ENCODE measurements at regions not wholly inside any gene's neighbourhood (a gene's known extent, or its start where the extent isn't known, plus 50 kb on each side); places are given as distances from the start of the nearest gene placed in this dataset.

DNA sequence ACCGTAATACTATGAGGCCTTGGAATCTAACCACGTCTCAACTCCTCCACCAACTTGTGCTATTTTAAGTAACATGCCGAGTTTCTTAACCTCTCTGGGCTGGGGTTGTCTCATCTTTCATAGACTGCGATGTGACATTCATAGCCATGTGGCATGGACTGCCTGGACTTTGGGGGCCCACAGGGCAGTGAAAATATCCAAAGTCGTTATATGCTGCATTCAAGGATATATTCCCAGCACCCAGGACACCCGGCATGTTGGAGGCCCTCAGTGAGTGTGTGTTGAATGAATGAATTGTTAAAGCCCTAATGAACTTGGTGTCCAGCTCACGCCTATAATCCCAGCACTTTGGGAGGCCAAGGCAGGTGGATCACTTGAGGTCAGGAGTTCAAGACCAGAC, 203.1 kb downstream of the CBLN1 start:
- no peak for DNase-seq (ENCODE audit: low spot score)

DNA sequence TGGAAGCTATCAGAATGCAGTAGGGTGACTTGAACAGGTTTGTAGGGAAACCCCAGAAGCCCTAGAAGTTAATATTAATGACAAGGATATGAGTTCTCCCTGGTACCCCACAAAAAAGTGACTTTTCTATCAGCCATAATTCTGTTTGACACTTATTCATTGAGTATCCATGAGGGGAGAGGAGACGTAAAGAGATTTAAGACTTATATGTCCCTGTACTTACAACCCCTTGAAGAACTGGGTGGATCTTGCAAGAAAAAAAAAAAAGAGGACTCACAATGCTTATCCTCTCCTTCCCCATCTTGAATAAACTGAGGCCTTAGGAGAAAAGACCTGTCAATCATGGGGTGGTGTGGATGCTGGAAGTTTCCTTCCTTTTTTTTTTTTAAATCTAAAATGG, 203.5 kb downstream of the CBLN1 start:
- DNase-seq (ENCODE audit: low spot score) = no peak

DNA sequence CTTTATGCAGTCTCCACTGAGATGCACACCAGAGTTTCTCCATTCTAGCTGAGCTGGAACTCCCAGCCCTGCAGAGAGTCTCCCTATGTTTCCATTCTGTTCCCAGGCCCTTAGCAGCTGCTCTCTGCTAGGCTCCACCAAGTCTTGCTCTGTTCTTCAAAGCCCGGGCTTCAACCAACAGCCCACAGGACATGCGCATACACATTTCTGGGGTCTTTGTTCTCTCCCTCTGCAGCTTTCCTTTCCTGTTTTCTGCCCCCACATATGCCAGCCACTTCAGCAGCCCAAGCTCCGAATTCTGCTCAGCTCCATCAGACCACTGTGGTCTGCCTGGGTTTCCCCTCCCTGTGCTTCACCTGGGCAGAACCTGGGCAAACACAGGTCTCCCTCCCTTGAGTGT, 205.9 kb downstream of the CBLN1 start:
- DNase-seq (ENCODE audit: low spot score) = no peak

DNA sequence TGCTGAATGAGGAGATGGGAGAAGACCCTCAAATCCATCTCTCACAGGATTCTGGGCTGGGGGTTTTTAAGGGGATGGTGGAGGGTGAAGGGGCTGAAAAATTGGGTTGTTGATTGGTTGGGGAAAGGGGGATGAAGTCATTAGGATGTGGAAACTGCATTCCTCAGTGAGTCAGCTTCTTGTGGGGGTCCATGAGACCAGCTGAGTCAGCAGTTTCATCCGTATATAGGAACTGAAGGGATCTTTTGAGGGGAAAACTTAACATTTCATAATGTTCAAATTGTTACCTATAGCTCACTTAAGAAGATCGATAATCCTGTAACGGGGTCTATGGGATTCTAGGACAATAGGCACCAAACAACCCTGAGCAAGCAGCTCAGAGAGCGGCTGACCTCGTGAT, 213.4 kb downstream of the CBLN1 start:
- DNase-seq (ENCODE audit: low spot score) = no peak

DNA sequence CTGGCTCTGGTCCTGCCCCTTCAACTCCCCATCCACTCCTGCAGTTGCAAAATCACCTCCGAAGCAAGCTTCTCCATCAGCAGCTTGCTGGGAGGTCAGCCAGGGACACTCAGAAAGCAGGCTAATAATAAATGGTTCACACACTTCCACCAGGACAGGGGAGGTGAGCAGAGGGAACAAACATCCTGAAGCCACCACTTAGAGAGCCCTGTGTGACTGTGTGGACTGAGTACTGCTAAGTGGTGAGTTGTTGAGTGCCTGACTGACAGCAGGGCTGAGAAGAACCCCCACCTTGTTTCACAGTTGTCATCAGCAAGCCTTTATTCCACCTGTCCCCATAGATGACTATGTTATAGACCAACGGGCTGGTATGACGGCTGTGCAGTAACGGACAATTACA, 213.9 kb downstream of the CBLN1 start:
- no peak for DNase-seq (ENCODE audit: low spot score)

DNA sequence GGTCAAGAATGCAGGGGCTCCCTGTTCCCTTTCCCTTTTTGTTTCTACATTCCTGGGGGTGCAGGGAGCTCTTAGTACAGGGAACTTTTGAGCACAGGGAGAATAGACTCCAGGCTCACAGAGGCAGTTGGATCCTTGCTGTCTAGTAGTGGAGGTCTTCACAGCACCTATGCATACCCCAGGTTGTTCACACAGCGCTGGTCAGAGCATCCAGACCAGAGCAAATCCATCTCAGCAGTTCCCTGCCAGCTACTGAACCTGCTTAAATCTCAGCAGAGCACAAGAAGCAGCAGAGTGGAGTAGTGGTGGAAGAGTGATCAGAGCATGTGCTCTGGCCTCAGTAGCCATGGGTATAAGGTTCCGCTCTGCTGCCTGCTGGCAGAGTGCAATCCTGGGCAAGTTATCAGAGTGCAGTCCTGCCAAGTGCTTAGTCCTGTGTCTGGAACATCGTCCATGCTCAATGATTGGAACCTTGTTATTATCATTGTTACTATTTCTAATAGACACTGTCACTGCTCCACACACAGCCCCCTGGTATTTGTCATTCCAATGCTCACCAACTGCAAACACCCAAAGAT, 220.4 kb downstream of the CBLN1 start:
- no peak for DNase-seq (ENCODE audit: low spot score)

DNA sequence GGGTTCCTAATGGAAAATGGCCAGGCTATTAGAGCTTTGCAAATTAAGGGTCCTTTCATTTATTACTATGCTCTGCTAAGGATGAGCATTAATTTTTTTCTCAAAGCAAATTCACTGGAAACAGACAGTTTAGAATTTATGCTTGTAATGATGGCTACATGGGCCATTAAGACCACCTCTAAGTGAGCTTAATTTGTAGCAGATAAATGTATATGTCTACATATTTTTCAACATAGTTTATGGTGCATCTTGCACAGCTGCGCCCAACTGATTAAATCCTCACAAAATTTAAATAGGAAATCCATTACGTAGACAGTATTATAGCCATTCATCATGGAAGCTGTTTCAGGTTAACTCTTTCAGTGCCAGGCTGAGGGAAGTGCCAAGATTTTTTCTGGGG, 220.9 kb downstream of the CBLN1 start:
- DNase-seq (ENCODE audit: low spot score) = no peak

DNA sequence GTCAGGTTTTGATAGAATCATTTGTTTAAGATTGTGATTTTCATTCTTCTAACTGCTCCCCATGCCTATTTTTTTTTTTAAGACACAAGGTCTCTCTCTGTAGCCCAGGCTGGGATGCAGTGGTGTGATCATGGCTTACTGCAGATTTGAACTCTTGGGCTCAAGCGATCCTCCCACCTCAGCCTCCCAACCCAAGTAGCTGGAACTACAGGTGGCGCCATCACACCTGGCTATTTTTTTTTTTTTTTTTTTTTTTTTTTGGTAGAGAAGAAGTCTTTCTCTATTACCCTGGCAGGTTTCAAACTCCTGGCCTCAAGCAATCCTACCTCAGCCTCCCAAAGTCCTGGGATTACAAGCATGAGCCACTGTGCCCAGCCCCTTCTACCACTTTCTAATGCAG, 223.3 kb downstream of the CBLN1 start:
- no peak for DNase-seq (ENCODE audit: low spot score)

DNA sequence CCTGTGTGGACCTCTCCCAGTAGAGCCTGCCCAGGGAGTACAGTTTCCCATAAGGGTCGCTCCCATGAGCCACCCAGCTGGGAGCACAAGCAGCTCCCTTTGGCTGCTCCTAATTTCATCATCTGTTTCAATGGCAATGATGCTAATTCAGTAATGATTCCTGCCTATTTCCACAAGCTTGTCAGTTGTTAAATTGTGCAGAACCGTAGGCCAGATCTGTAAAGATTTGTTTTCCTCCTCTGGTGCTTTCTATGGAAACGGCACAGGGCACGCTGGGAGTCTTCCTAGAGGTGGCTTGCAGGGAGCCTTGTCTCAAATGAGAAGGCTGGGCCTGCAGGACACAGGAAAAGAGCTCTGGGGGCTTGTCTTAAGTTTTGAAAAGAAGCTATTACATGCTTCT, 223.7 kb downstream of the CBLN1 start:
- DNase-seq (ENCODE audit: low spot score) = peak; percentile 4

DNA sequence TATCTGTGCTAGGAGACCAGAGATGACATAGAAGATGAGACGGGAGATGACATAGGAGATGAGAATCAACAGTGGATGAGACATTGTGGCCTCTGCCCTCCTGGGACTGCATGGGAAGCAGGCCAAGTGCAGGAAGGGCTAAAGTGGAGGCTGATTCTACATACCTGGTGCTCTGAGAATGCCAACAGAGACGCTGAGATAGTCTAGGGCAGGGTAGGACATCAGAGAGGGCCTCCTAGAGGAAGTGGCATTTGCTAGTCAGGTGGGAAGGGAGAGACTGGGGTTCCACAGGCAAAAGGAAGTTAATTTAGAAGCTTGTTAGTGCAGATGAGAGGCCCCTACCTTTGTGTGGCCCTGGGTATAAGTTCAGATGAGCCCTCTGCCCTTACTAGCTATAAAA, 224.2 kb downstream of the CBLN1 start:
- DNase-seq (ENCODE audit: low spot score) = no peak

DNA sequence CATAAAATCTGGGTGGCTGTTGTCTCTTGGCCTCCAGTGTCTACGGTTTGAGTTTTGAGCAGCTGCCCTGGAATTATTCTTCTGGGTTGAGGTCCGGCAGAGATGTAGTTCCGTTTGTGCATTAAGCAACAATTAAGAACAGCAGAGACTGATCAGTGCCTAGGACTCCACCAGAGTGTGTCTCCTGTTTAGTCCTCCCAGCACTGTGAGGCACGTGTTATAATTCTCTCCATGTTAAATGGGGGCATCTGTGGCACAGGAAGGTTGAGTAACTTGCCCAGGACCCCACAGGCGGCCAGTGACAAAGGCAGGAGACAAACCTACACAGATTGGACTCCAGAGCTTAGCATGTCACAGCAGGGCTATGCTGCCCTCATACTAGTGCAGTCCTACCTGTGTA, 225.1 kb downstream of the CBLN1 start:
- no peak for DNase-seq (ENCODE audit: low spot score)

DNA sequence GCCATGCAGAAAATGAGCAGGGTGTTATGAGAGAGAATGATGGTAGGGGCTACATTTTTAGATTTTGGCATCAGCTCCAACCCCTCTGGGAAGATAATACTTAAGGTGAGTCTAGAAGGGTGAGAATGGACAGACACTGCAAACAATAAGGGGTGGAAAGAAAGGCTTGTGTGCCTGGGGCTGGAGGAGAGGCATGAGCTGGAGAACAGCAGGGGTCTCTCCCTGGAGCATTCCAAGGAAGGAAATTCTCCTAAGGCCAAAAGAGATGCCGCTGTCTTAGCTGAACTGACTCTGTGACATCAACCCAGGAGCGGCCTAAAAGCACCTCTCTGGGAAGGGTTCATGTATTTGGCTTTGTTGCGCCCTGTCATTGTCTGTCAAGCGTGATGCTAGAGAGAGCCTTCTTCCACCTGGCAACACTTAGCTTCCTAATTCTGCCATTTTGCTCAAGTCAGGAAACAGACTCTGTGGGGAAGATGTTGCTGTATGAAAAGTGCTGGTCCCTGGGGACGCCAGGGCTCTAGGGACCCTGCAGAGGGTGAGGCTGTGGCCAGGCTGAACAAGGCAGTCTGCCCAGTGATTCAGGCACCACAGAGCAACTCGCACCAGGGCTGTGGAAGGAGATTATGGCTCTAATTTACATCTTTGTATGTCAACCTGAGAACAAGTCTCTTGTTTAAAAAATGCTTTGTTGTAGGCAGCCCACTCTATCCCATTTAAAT, 225.7 kb downstream of the CBLN1 start:
- DNase-seq (ENCODE audit: low spot score) = no peak

DNA sequence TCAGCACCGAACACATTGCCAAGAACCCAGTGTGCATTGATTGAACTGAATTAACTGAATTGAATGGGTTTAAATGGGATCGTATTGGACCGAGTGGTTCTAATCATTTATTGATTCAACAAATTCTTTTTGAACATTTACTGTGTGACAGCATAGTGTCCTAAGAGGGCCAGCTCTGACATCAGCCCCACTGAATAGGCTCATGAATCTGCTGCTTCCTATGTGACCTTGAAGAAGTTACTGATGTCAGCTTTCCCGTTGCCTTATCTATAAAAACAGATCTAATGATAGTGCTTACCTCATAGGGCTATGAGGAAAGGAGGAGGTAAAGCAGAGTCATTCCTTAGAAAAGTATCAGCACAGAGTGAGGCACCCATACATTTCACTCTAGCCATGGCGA, 226.3 kb downstream of the CBLN1 start:
- no peak for DNase-seq (ENCODE audit: low spot score)

DNA sequence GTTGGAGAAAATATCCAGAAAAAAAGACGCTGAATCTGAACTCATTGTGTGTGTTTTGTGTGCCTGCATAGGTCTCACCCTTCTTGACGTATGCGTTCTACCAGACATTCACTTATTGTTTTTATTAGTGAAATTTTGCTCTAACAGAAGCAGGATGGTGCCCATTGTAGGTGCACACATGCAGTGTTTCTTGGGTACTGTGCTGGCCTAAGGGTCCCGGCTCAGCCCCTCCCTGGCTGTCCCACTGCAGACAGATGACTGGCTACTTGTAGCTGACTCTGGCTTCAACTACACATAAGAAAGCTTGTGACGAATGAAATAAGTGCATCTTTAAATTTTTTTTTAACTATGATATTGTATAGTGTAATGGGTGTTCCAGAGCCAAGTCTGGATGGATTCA, 227.0 kb downstream of the CBLN1 start:
- no peak for DNase-seq (ENCODE audit: low spot score)

DNA sequence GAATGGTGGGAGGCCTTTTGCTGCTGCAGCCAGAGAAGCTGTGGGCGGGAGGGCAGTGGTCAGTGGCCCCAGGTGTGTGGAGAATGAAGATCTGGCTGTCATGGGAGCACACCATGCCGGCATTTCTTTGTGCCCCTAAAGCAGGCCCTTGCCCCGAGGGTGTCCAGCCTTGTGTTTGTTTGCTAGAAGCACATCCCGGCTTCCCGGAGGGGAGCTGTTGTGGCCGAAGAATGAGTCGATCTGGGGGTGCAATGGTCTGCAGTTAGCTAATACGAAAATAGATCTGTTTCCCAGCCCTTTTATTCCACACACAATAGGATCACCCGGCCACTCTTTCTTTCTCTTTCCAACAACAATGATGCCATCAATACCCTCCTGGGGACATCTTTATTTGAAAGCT, 228.8 kb downstream of the CBLN1 start:
- DNase-seq (ENCODE audit: low spot score) = no peak

DNA sequence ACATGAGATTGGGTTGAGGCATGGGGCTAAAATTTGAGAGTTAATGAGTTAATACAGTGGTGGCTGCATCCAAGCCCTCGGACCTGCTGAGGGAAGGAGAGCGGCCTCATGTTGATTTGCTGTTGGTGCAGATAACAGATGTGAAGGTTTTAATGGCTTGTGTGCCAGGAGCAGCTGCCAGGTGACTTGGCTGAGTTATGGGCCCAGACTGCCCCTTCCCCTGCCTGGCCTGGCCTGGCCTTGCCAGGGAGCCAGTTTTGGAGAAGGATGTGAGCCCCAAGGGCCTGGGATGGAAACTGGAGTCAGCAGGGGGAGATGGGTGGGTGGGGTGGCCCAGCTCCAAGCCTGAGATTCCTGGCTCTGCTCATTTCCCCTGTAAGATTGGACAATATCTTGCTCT, 230.1 kb downstream of the CBLN1 start:
- DNase-seq (ENCODE audit: low spot score) = no peak

DNA sequence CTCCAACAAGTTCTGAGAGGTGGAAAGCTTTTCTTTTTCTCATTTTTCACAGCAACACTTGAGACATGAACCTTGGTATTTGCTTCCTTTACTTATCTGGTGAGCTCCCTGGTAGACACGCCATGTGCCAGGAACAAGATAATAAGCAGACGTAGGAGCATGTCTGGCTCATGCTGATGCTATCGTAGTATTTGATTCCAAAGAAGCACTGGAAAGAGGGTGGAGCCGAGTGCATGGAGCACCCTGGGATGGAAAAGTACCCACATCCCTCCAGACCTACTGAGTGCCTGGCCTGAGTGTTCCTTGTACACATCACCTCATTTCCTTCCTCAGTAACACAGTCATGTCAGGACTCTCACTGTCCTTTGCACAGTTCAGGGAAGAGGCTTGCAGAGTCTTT, 231.0 kb downstream of the CBLN1 start:
- peak; percentile 19 for DNase-seq (ENCODE audit: low spot score)

DNA sequence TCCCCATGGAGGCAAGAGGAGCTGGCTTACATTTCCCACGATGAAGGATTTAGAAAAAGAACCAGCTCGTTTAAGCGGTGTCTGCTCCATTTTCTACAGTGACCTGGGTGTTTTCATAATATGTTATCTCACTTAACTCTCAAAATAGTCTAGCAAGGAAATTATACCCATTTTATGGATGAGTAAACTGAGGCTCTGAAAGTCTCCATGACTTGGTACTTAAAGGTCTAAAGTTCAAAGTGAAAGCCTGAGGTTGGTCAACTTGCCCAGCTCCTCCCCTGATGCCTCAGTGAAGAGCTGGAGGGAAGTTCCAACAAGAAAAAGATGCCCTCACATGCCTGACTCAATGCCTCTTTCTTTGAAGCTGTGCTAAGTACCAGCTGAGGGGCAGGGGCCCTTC, 232.0 kb downstream of the CBLN1 start:
- DNase-seq (ENCODE audit: low spot score) = no peak

DNA sequence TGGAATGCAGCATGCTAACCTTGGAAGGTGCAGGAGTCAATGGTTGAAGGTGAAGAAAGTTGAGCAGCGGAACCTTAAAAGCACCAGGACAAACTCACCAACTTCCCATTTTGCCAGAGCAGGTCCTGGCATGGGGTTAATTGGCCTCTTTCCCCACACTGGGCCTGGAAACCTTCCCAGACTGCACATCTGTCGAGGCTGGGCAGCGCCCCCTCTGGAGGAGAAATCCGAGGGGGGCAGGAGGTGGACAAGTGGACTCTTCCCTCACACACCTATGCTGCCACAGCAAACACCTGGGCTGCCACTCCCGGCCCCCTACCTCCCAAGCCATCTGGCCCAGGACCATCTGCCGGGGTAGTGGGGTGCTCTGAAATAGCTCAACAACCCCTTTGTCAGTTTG, 232.4 kb downstream of the CBLN1 start:
- no peak for DNase-seq (ENCODE audit: low spot score)

DNA sequence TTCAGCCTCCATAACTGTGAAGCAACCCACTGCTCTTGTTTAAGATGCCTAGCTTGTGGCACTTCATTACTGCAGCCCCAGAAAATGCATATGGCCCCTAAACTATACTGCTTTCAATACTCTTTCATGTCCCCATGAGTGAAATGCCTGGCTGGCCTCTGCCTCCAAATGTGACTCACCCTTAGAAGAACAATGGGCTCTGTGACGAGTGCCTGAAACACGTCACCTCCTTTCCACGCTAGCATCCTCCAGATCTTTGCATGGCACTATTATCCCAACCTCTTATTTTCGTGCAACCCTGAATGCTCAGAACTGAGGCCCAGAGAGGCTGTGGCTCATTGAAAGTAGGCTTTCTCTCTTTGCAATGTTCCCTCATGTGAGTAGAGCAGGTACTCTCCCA, 233.1 kb downstream of the CBLN1 start:
- DNase-seq (ENCODE audit: low spot score) = no peak

DNA sequence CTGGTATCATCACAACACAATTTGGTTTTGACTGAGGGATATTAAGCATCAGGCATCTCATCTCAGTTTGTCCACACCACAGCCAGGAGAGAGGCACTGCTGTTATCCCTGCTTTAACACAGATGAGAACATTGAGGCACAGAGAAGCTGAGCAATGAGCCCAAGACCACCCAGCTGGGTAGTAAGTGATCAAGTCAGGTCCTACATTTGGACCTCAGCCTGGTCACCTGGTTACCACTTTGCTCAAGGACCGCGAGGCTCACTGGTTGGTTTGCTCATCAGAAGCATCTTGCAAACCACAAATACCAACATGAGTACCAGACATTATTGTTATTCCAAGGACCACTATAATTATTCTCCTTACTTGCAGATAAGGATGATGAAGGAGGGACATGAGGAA, 245.5 kb downstream of the CBLN1 start:
- no peak for DNase-seq (ENCODE audit: low spot score)

DNA sequence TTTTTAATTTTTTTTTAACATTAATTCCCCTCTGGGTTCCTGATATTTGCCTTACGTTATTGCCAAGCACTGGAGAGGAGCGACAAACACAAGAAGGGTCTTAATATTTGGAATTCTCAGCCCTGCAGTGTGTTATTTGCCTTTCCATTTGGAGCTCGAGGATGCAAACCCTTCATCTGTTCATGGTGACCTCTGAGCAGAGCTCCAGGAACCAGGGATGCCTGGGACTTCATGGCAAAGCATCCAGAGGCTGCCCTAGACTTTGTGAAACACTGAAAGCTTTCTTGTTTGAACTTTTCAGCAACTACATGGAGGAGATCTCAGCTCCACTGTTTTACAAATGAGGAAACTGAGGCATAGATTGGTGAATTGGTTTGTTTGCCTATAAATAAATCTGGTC, 254.2 kb downstream of the CBLN1 start:
- no peak for DNase-seq (ENCODE audit: low spot score)

DNA sequence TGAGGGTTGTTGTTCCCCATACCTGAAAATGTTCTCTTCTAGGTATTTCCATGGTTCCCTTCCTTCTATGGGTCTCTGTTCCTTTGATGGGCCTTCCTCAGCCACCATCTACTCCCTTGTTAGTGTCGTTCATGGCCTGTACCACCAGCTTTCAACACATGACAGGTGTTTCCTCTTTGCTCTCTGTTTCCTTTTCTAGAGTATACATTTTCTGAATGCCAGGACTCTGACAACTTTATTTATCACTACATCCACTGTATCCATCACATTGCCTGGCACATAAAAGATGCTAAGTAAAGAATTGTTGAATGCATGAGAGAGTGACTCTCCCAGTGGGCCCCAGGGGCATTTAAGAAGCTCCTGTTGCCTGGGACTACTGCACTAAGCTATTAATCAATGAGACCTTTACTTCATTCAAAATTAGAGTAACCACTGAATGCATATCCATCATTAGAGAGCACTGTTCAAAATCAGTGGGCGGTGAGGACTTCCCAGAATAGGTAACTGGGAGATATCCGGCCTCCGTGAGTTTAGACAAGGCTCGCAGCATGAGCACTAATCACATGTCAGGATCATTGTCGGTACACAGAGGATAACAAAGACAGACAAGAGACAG, 255.0 kb downstream of the CBLN1 start:
- no peak for DNase-seq (ENCODE audit: low spot score)

DNA sequence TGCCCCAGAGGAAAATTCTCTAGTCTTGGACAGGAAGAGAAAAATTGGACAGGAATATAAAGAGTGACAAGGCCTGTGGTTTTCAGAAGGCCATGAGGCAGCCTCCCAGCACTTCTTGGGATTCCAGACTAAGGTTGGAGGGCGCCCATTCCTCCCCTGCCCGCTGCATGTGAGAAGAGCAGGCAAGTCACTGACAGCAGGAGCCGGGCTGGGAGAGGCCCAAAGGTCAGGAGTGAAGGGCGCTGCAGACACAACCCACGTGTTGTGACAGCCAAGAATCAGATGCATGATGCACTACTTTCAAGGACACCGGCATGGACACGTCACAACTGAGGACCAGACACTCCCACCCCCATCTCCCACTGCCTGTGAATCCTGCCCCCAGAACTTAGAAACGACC, 256.7 kb downstream of the CBLN1 start:
- DNase-seq (ENCODE audit: low spot score) = no peak

All from umbilical cord (tissue), 1 donor.